GM12878 (cell line): ENCODE measurements at regions not wholly inside any gene's neighbourhood (a gene's known extent, or its start where the extent isn't known, plus 50 kb on each side); places are given as distances from the start of the nearest gene placed in this dataset.

Experiments used
- ATAC-seq: fragments of 200-7000 bp; cut with Tn5 transposase; 3 replicates; pipeline ENCODE4 v1.9.1; 2020; ENCODE audit warnings: mild to moderate bottlenecking, moderate library complexity
- BruUV-seq: library from RNA; stranded (reverse); fragments of 400-500 nt; replicated peaks from 2 replicates; lab custom pipeline; 2021; lab: Mats Ljungman, UMichigan
- CTCF ChIA-PET: fragments of 300-600 bp; sonication (Branson Sonifier 250); formaldehyde crosslinking; extraction: SDS; loops from one replicate; lab custom pipeline; 2021; ENCODE audit warnings: inconsistent platforms; lab: Yijun Ruan, JAX
- POLR2A ChIA-PET: fragments of 350-600 bp; formaldehyde crosslinking; extraction: SDS; loops from one replicate; lab custom pipeline; 2021; ENCODE audit warnings: inconsistent platforms; lab: Charles Lee
- RAD21 ChIA-PET: fragments of 300-600 bp; sonication (Branson Sonifier 250); formaldehyde crosslinking; loops from one replicate; lab custom pipeline; 2023; ENCODE audit warnings: antibody characterized with exemption; ENCODE audit not compliant: unreplicated experiment; lab: Charles Lee
- SMC1A ChIA-PET: fragments of 300-600 bp; sonication (Branson Sonifier 250); formaldehyde crosslinking; loops from one replicate; lab custom pipeline; 2023; ENCODE audit not compliant: unreplicated experiment, uncharacterized antibody; lab: Charles Lee
- DNase-seq: peaks from one replicate; pipeline ENCODE4 v3.0.0-alpha.2; 2011; ENCODE audit warnings: low read depth, low spot score
- FAIRE-seq: peaks from 3 replicates; lab custom pipeline; 2011; peaks lifted over from hg19 to GRCh38; lab: Jason Lieb, UNC
- H2AFZ ChIP-seq: 2 replicates; pipeline ENCODE4 v1.6.0; 2011; ENCODE audit warnings: low read depth, low read length, control low read depth; ENCODE audit not compliant: control insufficient read depth
- H3K27ac ChIP-seq: 2 replicates; pipeline ENCODE4 v1.5.1; 2011; ENCODE audit warnings: control low read depth; ENCODE audit not compliant: control insufficient read depth, insufficient read depth
- H3K27me3 ChIP-seq, 2 experiments: replicated peaks in 1 of 2; 2 replicates each; pipeline versions ENCODE4 v1.6.0 to v1.6.1; 2011; ENCODE audit warnings: low read length in 1 of 2; ENCODE audit not compliant: control insufficient read depth in 2 of 2, insufficient read depth in 2 of 2
- H3K36me3 ChIP-seq, 2 experiments: 2 replicates each; pipeline ENCODE4 v1.5.1; 2011; ENCODE audit warnings: low read length in 1 of 2; ENCODE audit not compliant: control insufficient read depth in 2 of 2, insufficient read depth in 2 of 2
- H3K4me1 ChIP-seq: 2 replicates; pipeline ENCODE4 v1.6.1; 2011; ENCODE audit warnings: mild to moderate bottlenecking, low read length, moderate library complexity, mixed read lengths; ENCODE audit not compliant: control insufficient read depth, insufficient read depth
- H3K4me2 ChIP-seq: 2 replicates; pipeline ENCODE4 v1.6.0; 2011; ENCODE audit warnings: control low read depth; ENCODE audit not compliant: control insufficient read depth, insufficient read depth
- H3K4me3 ChIP-seq: fragments of 200-600 bp; sonication (generic); 2 replicates; pipeline ENCODE4 v1.5.1; 2016
- H3K79me2 ChIP-seq: 2 replicates; pipeline ENCODE4 v1.6.0; 2011; ENCODE audit warnings: low read length; ENCODE audit not compliant: control insufficient read depth, insufficient read depth
- H3K9ac ChIP-seq: 2 replicates; pipeline ENCODE4 v1.8.0; 2011; ENCODE audit warnings: low read length, control low read depth, mixed read lengths; ENCODE audit not compliant: control insufficient read depth, insufficient read depth
- H3K9me3 ChIP-seq: replicated peaks from 3 replicates; pipeline ENCODE4 v1.5.1; 2011; ENCODE audit warnings: mild to moderate bottlenecking, low read length; ENCODE audit not compliant: control insufficient read depth, insufficient read depth
- H4K20me1 ChIP-seq: 2 replicates; pipeline ENCODE4 v1.6.0; 2011; ENCODE audit not compliant: control insufficient read depth, insufficient read depth
- ASH2L ChIP-seq: fragments of 300-600, 200-600 bp; sonication (generic); IDR thresholded peaks from 2 replicates; pipeline ENCODE4 v1.6.1; 2017; ENCODE audit warnings: low read depth, mild to moderate bottlenecking, borderline replicate concordance
- ATF3 ChIP-seq: IDR thresholded peaks from 2 replicates; pipeline ENCODE4 v1.6.1; 2011; ENCODE audit warnings: low read depth, mild to moderate bottlenecking, low read length, moderate library complexity, borderline replicate concordance; ENCODE audit errors: extremely low read depth
- BHLHE40 ChIP-seq, 2 experiments: fragments of 450-650 bp in 1 of 2; IDR thresholded peaks; 2 replicates each; pipeline ENCODE4 v1.6.1; 2011 to 2017; ENCODE audit warnings: low read depth in 2 of 2, borderline replicate concordance in 1 of 2, improper control_type of control experiment in 1 of 2, low read length in 1 of 2, mild to moderate bottlenecking in 1 of 2
- CBFB ChIP-seq: IDR thresholded peaks from 2 replicates; pipeline ENCODE4 v1.6.1; 2016; ENCODE audit warnings: antibody characterized with exemption, low read depth
- CREB1 ChIP-seq: IDR thresholded peaks from 2 replicates; pipeline ENCODE4 v1.6.1; 2012; ENCODE audit warnings: low read depth, mild to moderate bottlenecking, inconsistent platforms
- CUX1 ChIP-seq: IDR thresholded peaks from 2 replicates; pipeline ENCODE4 v1.6.1; 2012; ENCODE audit warnings: improper control_type of control experiment, low read depth, low read length; ENCODE audit not compliant: insufficient replicate concordance
- EGR1 ChIP-seq, 2 experiments: IDR thresholded peaks; 1 replicate in 1 of 2; 2 replicates in 1 of 2; pipeline ENCODE4 v1.6.1; 2011 to 2012; ENCODE audit warnings: low read depth in 2 of 2, low read length in 2 of 2, borderline replicate concordance in 1 of 2, mild to moderate bottlenecking in 1 of 2, moderate library complexity in 1 of 2
- IKZF1 ChIP-seq: fragments of 450-650 bp; conservative IDR thresholded peaks from 2 replicates; pipeline ENCODE4 v1.6.1; 2017; ENCODE audit warnings: antibody characterized with exemption, mild to moderate bottlenecking
- JUND ChIP-seq: IDR thresholded peaks from 2 replicates; pipeline ENCODE4 v1.6.1; 2012; ENCODE audit warnings: low read depth, mild to moderate bottlenecking, low read length, improper control_type of control experiment, moderate library complexity
- LARP7 ChIP-seq: fragments of 450-650 bp; IDR thresholded peaks from 2 replicates; pipeline ENCODE4 v1.6.1; 2017; ENCODE audit warnings: mild to moderate bottlenecking
- NBN ChIP-seq: fragments of 450-650 bp; IDR thresholded peaks from 2 replicates; pipeline ENCODE4 v1.6.1; 2016
- NR2C2 ChIP-seq: IDR thresholded peaks from 2 replicates; pipeline ENCODE4 v1.6.1; 2011; ENCODE audit warnings: borderline replicate concordance, low read depth; ENCODE audit not compliant: control insufficient read depth, insufficient read length
- POLR2A ChIP-seq: IDR thresholded peaks from 2 replicates; pipeline ENCODE4 v1.6.1; 2011; ENCODE audit warnings: low read depth, mild to moderate bottlenecking, low read length
- POLR2AphosphoS2 ChIP-seq: IDR thresholded peaks from 2 replicates; pipeline ENCODE4 v1.6.1; 2011; ENCODE audit warnings: low read depth, mild to moderate bottlenecking, low read length, improper control_type of control experiment, moderate library complexity
- RELB ChIP-seq: fragments of 450-650 bp; IDR thresholded peaks from 2 replicates; pipeline ENCODE4 v1.6.1; 2017; ENCODE audit warnings: low read depth, mild to moderate bottlenecking, moderate library complexity
- TARDBP ChIP-seq: IDR thresholded peaks from 2 replicates; pipeline ENCODE4 v1.6.1; 2016; ENCODE audit warnings: borderline replicate concordance
- ZNF24 ChIP-seq: fragments of 450-650 bp; IDR thresholded peaks from 2 replicates; pipeline ENCODE4 v1.6.1; 2017; ENCODE audit warnings: antibody characterized with exemption, mild to moderate bottlenecking
- WGBS: methylation state at CpG from one replicate; pipeline ENCODE4 v1.1.6; 2016; ENCODE audit warnings: low lambda C conversion rate; ENCODE audit not compliant: insufficient replicate concordance, insufficient coverage; ENCODE audit errors: missing lambda C conversion rate; 5-methylcytosine and 5-hydroxymethylcytosine counted together
- in situ Hi-C: fragments of 300-500 bp; cut with MboI; formaldehyde crosslinking; loops from 9 replicates; pipeline ENCODE4 v1.14.3; 2018; ENCODE audit warnings: mixed read lengths
- intact Hi-C: fragments of 100-400 bp; cut with micrococcal nuclease; formaldehyde crosslinking; loops from one replicate; pipeline ENCODE4 v1.14.2; 2022; ENCODE audit not compliant: unreplicated experiment

DNA sequence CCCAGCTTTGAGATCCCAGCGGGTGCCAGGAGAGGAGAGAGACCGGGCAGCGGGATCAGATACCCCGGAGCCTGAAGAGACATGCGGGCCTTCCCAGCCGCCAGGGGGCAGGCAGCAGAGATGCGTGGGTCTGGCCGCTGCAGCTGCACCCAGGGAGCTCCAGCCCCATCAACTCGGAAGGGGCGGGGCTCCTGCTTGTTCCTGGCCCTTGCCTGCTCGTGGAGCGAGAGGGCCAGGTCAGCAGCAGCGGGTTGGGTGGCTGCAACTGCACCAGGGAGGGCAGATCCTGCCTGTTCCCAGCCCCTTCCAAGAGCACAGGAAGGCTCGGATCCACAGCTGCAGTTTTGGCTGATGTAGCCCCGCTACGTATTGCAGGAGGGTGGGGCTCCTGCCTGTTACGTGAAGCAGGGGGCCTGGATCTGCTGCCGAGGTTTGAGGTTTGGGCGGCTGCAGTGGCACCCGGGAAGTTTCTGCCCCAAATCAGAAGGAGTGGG is 532.8 kb downstream of the RFPL4B start (continued):
- TF ChIP-seq POLR2A, result peak; percentile 24; the same call in 1 of the 2 replicates
- TF ChIP-seq IKZF1, result 0 out of 2 replicates have a peak, but pooled peaks have one; percentile 24
- TF ChIP-seq ATF3, result no peak
- no peak for TF ChIP-seq JUND
- TF ChIP-seq POLR2AphosphoS2, result no peak
- TF ChIP-seq ZNF24, result no peak
- TF ChIP-seq EGR1 (IDR thresholded peaks at IDR 0.05; ENCODE audit: borderline replicate concordance in 1 of 2, low read depth in 2 of 2, low read length in 2 of 2), result no peak

DNA sequence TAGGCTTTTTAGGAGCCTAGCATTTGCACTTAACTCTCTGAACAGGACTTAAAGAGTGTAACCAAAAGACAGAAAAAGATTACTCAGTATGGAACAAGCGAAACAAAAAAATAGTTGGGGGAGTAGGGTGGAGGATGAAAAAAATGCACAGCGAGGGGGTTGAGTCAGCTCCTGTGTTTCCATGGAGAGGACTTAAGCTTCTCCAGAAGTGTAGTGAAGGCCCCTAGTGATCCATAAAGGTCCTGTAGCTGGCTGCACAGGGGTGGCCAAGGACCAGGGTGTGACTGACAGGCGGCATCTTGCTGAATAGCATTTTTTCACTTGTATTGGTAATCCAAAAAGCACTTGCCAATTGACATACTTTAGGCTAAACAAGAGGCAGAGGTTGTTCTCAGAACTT is 533.9 kb downstream of the RFPL4B start:
- in situ Hi-C loops, result no loop called here
- H3K4me1 ChIP-seq, result no peaks in the 10 kb centered on the region
- TF ChIP-seq CREB1 (no peak), ASH2L (no peak), NBN (no peak), BHLHE40 (IDR thresholded peaks at IDR 0.05; ENCODE audit: borderline replicate concordance in 1 of 2, low read depth in 2 of 2, low read length in 1 of 2) (no peak), RELB (no peak), CUX1 (no peak), CBFB (no peak), LARP7 (no peak), TARDBP (no peak), NR2C2 (no peak)

More for the DNA sequence above, 533.9 kb downstream of the RFPL4B start:
- H4K20me1 ChIP-seq, result no peaks in the 10 kb centered on the region
- POLR2A ChIA-PET, result no interaction called here
- CTCF ChIA-PET, result interaction anchor here (1.0 to 8.4 kb wide), 7 partner anchors 8 to 1028 kb away, joined by 3 to 88 read pairs (median 4); no protein-coding TSS in a partner anchor
- DNase-seq (no peak), ATAC-seq (no peak), FAIRE-seq (no peak)
- no peak overlapping the region for H2AFZ ChIP-seq
- no TSS peak for BruUV-seq
- H3K4me2 ChIP-seq, result no peak overlapping the region
- no peaks in the 10 kb centered on the region for H3K27me3 ChIP-seq
- intact Hi-C loops, result loop anchor here (5.0 kb wide), 1 partner anchor 996 kb away; no protein-coding TSS in a partner anchor
- WGBS, result 12% methylated on average over 3 of the region's 3 CpGs
- H3K36me3 ChIP-seq, result no peaks in the 10 kb centered on the region
- H3K79me2 ChIP-seq, result no peaks in the 10 kb centered on the region
- H3K4me3 ChIP-seq, result no peak overlapping the region
- SMC1A ChIA-PET, result interaction anchor here (0.7 to 4.4 kb wide), 4 partner anchors 9 to 999 kb away, joined by 3 to 28 read pairs (median 7); no protein-coding TSS in a partner anchor
- no peaks in the 10 kb centered on the region for H3K9me3 ChIP-seq
- RAD21 ChIA-PET, result interaction anchor here (0.9 to 4.1 kb wide), 10 partner anchors 40 to 1028 kb away, joined by 3 to 35 read pairs (median 4); no protein-coding TSS in a partner anchor
- H3K27ac ChIP-seq, result no peak overlapping the region
- no peak overlapping the region for H3K9ac ChIP-seq
